LNCAP (cell line): ENCODE measurements at regions not wholly inside any gene's neighbourhood (a gene's known extent, or its start where the extent isn't known, plus 50 kb on each side); places are given as distances from the start of the nearest gene placed in this dataset.

Source experiments
- TF ChIP-seq, protein P1 (sequence below): fragments of 450-650 bp; IDR thresholded peaks from 2 replicates; pipeline ENCODE4 v1.5.1; 2017; ENCODE audit warnings: mild to moderate bottlenecking

- TF ChIP-seq, protein P1, sequence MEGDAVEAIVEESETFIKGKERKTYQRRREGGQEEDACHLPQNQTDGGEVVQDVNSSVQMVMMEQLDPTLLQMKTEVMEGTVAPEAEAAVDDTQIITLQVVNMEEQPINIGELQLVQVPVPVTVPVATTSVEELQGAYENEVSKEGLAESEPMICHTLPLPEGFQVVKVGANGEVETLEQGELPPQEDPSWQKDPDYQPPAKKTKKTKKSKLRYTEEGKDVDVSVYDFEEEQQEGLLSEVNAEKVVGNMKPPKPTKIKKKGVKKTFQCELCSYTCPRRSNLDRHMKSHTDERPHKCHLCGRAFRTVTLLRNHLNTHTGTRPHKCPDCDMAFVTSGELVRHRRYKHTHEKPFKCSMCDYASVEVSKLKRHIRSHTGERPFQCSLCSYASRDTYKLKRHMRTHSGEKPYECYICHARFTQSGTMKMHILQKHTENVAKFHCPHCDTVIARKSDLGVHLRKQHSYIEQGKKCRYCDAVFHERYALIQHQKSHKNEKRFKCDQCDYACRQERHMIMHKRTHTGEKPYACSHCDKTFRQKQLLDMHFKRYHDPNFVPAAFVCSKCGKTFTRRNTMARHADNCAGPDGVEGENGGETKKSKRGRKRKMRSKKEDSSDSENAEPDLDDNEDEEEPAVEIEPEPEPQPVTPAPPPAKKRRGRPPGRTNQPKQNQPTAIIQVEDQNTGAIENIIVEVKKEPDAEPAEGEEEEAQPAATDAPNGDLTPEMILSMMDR = no peak
Measured at GRCh38 chr13:60303166-60303565, 93.9 kb upstream of the TDRD3 start.

DNA sequence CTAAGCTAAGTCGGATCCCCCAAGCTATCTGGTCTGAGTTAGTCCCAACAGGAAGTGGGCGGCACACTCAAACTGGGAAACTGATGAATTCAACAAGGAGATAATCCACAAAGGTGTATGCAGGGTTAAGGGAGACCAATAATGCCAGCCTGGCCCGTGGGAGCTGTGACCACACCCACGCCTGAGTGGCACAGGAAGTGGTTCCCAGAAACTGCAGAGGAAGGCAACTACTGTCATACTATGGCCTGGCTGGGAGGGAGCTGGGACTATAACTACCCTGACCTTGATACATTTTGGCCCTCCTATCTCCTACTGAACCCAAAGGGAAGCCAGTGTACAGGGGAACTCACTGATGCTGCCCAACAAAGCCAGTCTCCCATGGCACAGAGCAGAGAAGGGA, 85.5 kb upstream of the TDRD3 start:
- TF ChIP-seq, protein P1 = no peak

GRCh38 chr13:60312851-60313505, 84.0 kb upstream of the TDRD3 start:
- TF ChIP-seq, protein P1 = no peak

DNA sequence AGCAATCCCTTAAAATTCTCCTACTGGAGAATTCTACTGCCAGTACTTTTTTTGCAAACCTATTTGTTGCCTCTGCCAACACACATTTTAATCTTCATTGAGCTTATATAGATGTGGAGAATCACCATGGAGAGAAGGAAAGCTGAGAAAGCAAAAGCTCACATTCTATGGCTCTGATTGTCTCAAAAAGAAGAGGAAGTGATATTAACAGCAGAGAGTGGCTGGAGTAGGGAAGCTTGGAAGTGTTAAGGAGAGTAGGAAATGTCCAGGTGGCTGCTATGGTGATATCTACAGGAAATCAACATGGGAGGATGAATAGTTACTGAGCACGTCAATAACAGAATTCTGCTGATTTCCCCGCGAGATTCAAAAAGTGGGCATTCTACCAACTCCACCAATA, 78.8 kb upstream of the TDRD3 start:
- TF ChIP-seq, protein P1 = no peak

- TF ChIP-seq, protein P1 = no peak
Measured at GRCh38 chr13:60324131-60324530, 72.9 kb upstream of the TDRD3 start.

- TF ChIP-seq, protein P1 = no peak
Measured at GRCh38 chr13:60326273-60326672, 70.7 kb upstream of the TDRD3 start.

GRCh38 chr13:60327511-60327910, 69.5 kb upstream of the TDRD3 start:
- TF ChIP-seq, protein P1 = no peak

- TF ChIP-seq, protein P1 = no peak
Measured at GRCh38 chr13:60328073-60328472, 68.9 kb upstream of the TDRD3 start.
